B cell (primary cell): ENCODE measurements at regions not wholly inside any gene's neighbourhood (a gene's known extent, or its start where the extent isn't known, plus 50 kb on each side); places are given as distances from the start of the nearest gene placed in this dataset.

ENCODE experiments used
- ATAC-seq: fragments of 200-7000 bp; cut with Tn5 transposase; one replicate; pipeline ENCODE4 v1.10.0; 2021; ENCODE audit warnings: low read depth, mild to moderate bottlenecking, moderate number of reproducible peaks, moderate library complexity
- CTCF ChIA-PET: fragments of 350-600 bp; sonication (Branson Sonifier 250); formaldehyde crosslinking; loops from one replicate; lab custom pipeline; 2021; ENCODE audit warnings: antibody characterized with exemption, inconsistent platforms; lab: Charles Lee
- POLR2A ChIA-PET: fragments of 350-600 bp; sonication (Branson Sonifier 250); formaldehyde crosslinking; loops from one replicate; lab custom pipeline; 2021; ENCODE audit warnings: antibody characterized with exemption; lab: Charles Lee
- DNase-seq: peaks from one replicate; pipeline ENCODE4 v3.0.0; 2013
- H2AFZ ChIP-seq: 2 replicates; pipeline ENCODE4 v1.6.1; 2012; ENCODE audit warnings: mild to moderate bottlenecking, low read depth, low read length; ENCODE audit not compliant: insufficient read depth, poor library complexity, severe bottlenecking
- H3K27ac ChIP-seq, 2 donors: 1 replicate in 1 of 2; 2 replicates in 1 of 2; pipeline ENCODE4 v1.5.1; 2012 to 2013; ENCODE audit warnings: low read length in 2 of 2, mild to moderate bottlenecking in 2 of 2, moderate library complexity in 1 of 2
- H3K27me3 ChIP-seq, 4 experiments: fragments of 200-600 bp in 1 of 4; sonication (generic) in 1 of 4; replicated peaks in 1 of 4; 1 replicate in 2 of 4; 2 replicates in 2 of 4; pipeline versions ENCODE4 v1.6.1 to v1.7.0; 2013 to 2016; ENCODE audit warnings: low read length in 3 of 4, mild to moderate bottlenecking in 2 of 4, mixed read lengths in 1 of 4, moderate library complexity in 1 of 4; ENCODE audit not compliant: insufficient read depth in 4 of 4, control insufficient read depth in 3 of 4; ENCODE audit errors: control extremely low read depth in 1 of 4
- H3K36me3 ChIP-seq, 2 experiments: replicated peaks in 1 of 2; 1 replicate in 1 of 2; 2 replicates in 1 of 2; pipeline versions ENCODE4 v1.6.1 to v1.7.1; 2013; ENCODE audit warnings: low read length in 1 of 2; ENCODE audit not compliant: insufficient read depth in 2 of 2, control insufficient read depth in 1 of 2; ENCODE audit errors: control extremely low read depth in 1 of 2, extremely low read depth in 1 of 2
- H3K4me1 ChIP-seq, 2 donors: fragments of 200-600 bp in 1 of 2; sonication (generic) in 1 of 2; 1 replicate in 1 of 2; 2 replicates in 1 of 2; pipeline versions ENCODE4 v1.5.1 to v1.6.1; 2013 to 2017; ENCODE audit warnings: low read length in 2 of 2; ENCODE audit not compliant: control insufficient read depth in 2 of 2, insufficient read depth in 2 of 2
- H3K4me2 ChIP-seq: replicated peaks from 2 replicates; pipeline ENCODE3; 2012; ENCODE audit warnings: mild to moderate bottlenecking, low read depth, low read length; ENCODE audit not compliant: poor library complexity, severe bottlenecking
- H3K4me3 ChIP-seq, 5 experiments: fragments of 200-600 bp in 1 of 5; sonication (generic) in 1 of 5; 1 replicate in 3 of 5; 2 replicates in 2 of 5; pipeline versions ENCODE4 v1.5.1 to v1.7.0; 2011 to 2016; ENCODE audit warnings: low read length in 4 of 5, mild to moderate bottlenecking in 4 of 5, low read depth in 2 of 5, control low read depth in 1 of 5, moderate library complexity in 1 of 5; ENCODE audit not compliant: insufficient read depth in 1 of 5; ENCODE audit errors: control extremely low read depth in 1 of 5, extremely low read depth in 1 of 5
- H3K79me2 ChIP-seq: fragments of 200-600 bp; sonication (generic); one replicate; pipeline ENCODE4 v1.6.0; 2016; ENCODE audit warnings: low read length; ENCODE audit not compliant: control insufficient read depth, insufficient read depth
- H3K9ac ChIP-seq: fragments of 200-600 bp; sonication (generic); 2 replicates; pipeline ENCODE4 v1.6.1; 2017; ENCODE audit warnings: mild to moderate bottlenecking, low read length, moderate library complexity
- H3K9me3 ChIP-seq, 3 donors: one replicate each; pipeline versions ENCODE4 v1.6.1 to v1.7.1; 2013; ENCODE audit warnings: low read length in 2 of 3; ENCODE audit not compliant: control insufficient read depth in 2 of 3, insufficient read depth in 1 of 3; ENCODE audit errors: control extremely low read depth in 1 of 3
- H4K20me1 ChIP-seq: 2 replicates; pipeline ENCODE4 v1.6.0; 2012; ENCODE audit warnings: mild to moderate bottlenecking, low read length; ENCODE audit not compliant: insufficient read depth, control insufficient read depth, poor library complexity, severe bottlenecking
- H3K27ac Mint-ChIP-seq: one replicate; pipeline ENCODE4 v1.8.0; 2021; ENCODE audit warnings: mixed read lengths
- H3K27me3 Mint-ChIP-seq: one replicate; pipeline ENCODE4 v1.8.0; 2021; ENCODE audit warnings: mixed read lengths
- H3K4me1 Mint-ChIP-seq: one replicate; pipeline ENCODE4 v1.8.0; 2021; ENCODE audit warnings: mixed read lengths
- H3K4me3 Mint-ChIP-seq: one replicate; pipeline ENCODE4 v1.8.0; 2021; ENCODE audit warnings: mixed read lengths
- H3K9me3 Mint-ChIP-seq: one replicate; pipeline ENCODE4 v1.8.0; 2022; ENCODE audit warnings: mixed read lengths; ENCODE audit not compliant: insufficient read depth
- CTCF ChIP-seq: fragments of 200-600 bp; IDR thresholded peaks from one replicate; pipeline ENCODE4 v1.8.0; 2022; ENCODE audit warnings: antibody characterized with exemption, mild to moderate bottlenecking
- EZH2 ChIP-seq: IDR thresholded peaks from 2 replicates; pipeline ENCODE4 v1.6.1; 2012; ENCODE audit warnings: borderline replicate concordance, low read depth, mild to moderate bottlenecking, moderate library complexity, low read length; ENCODE audit not compliant: insufficient read depth, poor library complexity, severe bottlenecking
- intact Hi-C: fragments of 100-400 bp; cut with micrococcal nuclease; formaldehyde crosslinking; loops from one replicate; pipeline ENCODE4 v1.10.0; 2022

DNA sequence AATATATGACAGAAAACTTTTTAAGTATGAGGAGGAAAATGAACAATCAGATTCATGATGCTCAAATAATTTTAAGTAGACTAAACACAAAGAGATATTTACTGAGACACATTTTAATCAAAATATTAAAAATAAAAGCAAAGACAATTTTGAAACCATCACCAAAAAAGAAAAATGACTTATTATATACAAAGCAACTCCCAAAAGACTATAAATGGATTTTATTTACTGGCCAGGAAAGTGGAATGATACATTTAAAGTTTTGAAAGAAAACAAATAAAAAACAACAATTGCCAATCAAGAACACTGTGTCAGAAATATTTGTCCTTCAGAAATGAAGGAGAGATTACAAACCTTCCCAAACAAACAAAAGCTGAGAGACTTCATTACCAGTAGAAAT is 968.5 kb upstream of the CELF4 start:
- H3K9me3 ChIP-seq: peaks cover 0 to 5% (median 0%) of the 10 kb centered on the region in 3 donors
- no peaks in the 10 kb centered on the region for H3K36me3 ChIP-seq
- H3K27me3 ChIP-seq: no peaks in the 10 kb centered on the region
- no peaks in the 10 kb centered on the region for H3K79me2 ChIP-seq
- CTCF ChIA-PET: no interaction called here
- H3K4me1 ChIP-seq: no peaks in the 10 kb centered on the region
- no peaks in the 10 kb centered on the region for H3K27me3 Mint-ChIP-seq
- H2AFZ ChIP-seq: no peak overlapping the region
- H3K4me3 ChIP-seq: no peak overlapping the region
- intact Hi-C loops: no loop called here
- no peaks in the 10 kb centered on the region for H3K4me1 Mint-ChIP-seq
- no peak overlapping the region for H3K4me3 Mint-ChIP-seq
- no peak overlapping the region for H3K27ac ChIP-seq
- TF ChIP-seq EZH2 (no peak), CTCF (no peak)
- H3K27ac Mint-ChIP-seq: no peak overlapping the region
- no peak overlapping the region for H3K9ac ChIP-seq
- no peak overlapping the region for H3K4me2 ChIP-seq
- no peaks in the 10 kb centered on the region for H3K9me3 Mint-ChIP-seq
- DNase-seq: no peak
- POLR2A ChIA-PET: no interaction called here
- H4K20me1 ChIP-seq: no peaks in the 10 kb centered on the region
- no peak for ATAC-seq

- no peak for TF ChIP-seq CTCF
- no peak for TF ChIP-seq EZH2
- Mint-ChIP-seq H3K9me3 (no peaks in the 10 kb centered on the region), H3K4me3 (no peak overlapping the region), H3K27ac (no peak overlapping the region), H3K4me1 (no peaks in the 10 kb centered on the region), H3K27me3 (no peaks in the 10 kb centered on the region)
- ChIA-PET CTCF (no interaction called here), POLR2A (no interaction called here)
- Histone ChIP-seq H3K4me1 (no peaks in the 10 kb centered on the region), H3K4me3 (no peak overlapping the region), H4K20me1 (no peaks in the 10 kb centered on the region), H2AFZ (no peak overlapping the region), H3K79me2 (no peaks in the 10 kb centered on the region), H3K9ac (no peak overlapping the region), H3K27me3 (no peaks in the 10 kb centered on the region), H3K36me3 (no peaks in the 10 kb centered on the region), H3K9me3 (no peaks in the 10 kb centered on the region), H3K27ac (no peak overlapping the region), H3K4me2 (no peak overlapping the region)
- no peak for ATAC-seq
- intact Hi-C loops: no loop called here
- DNase-seq: no peak
These were observed 961.3 kb upstream of the CELF4 start for GRCh38 chr18:38526922-38527321.
